ENCODE measurements at regions not wholly inside any gene's neighbourhood (a gene's known extent, or its start where the extent isn't known, plus 50 kb on each side); places are given as distances from the start of the nearest gene placed in this dataset.

- Mint-ChIP-seq H3K27ac (no peak overlapping the region), H3K4me3 (no peak overlapping the region), H3K27me3 (ENCODE audit: low read depth) (no peaks in the 10 kb centered on the region), H3K4me1 (ENCODE audit: low read depth) (no peaks in the 10 kb centered on the region), H3K36me3 (ENCODE audit: low read depth) (no peaks in the 10 kb centered on the region), H3K9me3 (no peaks in the 10 kb centered on the region)
- DNase-seq: no peak
- CTCF ChIA-PET: no interaction called here
- intact Hi-C loops (cut with micrococcal nuclease): no loop called here
These were observed 267.4 kb downstream of the MEIS1 start for GRCh38 chr2:66702301-66702700.

GRCh38 chr2:66704786-66705185, 269.9 kb downstream of the MEIS1 start:
- Mint-ChIP-seq H3K27me3 (ENCODE audit: low read depth) (peaks cover 2% of the 10 kb centered on the region), H3K4me3 (no peak overlapping the region), H3K27ac (no peak overlapping the region), H3K9me3 (no peaks in the 10 kb centered on the region), H3K36me3 (ENCODE audit: low read depth) (no peaks in the 10 kb centered on the region), H3K4me1 (ENCODE audit: low read depth) (no peaks in the 10 kb centered on the region)
- CTCF ChIA-PET: no interaction called here
- intact Hi-C loops (cut with micrococcal nuclease): no loop called here
- no peak for DNase-seq

DNA sequence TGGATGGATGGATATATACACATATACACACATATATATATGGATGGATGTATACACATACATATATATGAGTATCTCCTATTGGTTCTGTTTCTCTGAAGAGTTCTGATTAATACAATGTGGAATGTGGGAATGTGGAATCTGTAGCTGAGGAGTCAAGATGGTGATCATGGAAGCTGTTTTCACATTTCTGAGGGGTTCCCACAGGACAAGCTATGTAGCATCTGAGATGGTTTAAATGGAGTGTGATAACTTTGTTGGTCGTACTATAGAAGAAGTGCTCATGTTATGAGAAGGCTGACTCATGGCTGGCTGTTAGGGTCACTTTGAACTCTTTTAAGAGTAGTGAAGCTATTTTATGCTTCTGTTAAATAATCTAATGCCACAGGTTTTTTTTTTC, 279.7 kb downstream of the MEIS1 start:
- no peaks in the 10 kb centered on the region for H3K4me1 Mint-ChIP-seq (ENCODE audit: low read depth)
- CTCF ChIA-PET: no interaction called here
- H3K36me3 Mint-ChIP-seq (ENCODE audit: low read depth): no peaks in the 10 kb centered on the region

GRCh38 chr2:66717218-66717905, 282.4 kb downstream of the MEIS1 start:
- no peak overlapping the region for H3K27ac Mint-ChIP-seq
- H3K9me3 Mint-ChIP-seq: peaks cover 2% of the 10 kb centered on the region
- DNase-seq: no peak
- H3K4me3 Mint-ChIP-seq: no peak overlapping the region
- CTCF ChIA-PET: no interaction called here
- intact Hi-C loops (cut with micrococcal nuclease): no loop called here
- peaks cover 2% of the 10 kb centered on the region for H3K27me3 Mint-ChIP-seq (ENCODE audit: low read depth)
- H3K36me3 Mint-ChIP-seq (ENCODE audit: low read depth): no peaks in the 10 kb centered on the region
- no peaks in the 10 kb centered on the region for H3K4me1 Mint-ChIP-seq (ENCODE audit: low read depth)

More for the DNA sequence above, 279.7 kb downstream of the MEIS1 start:
- H3K27me3 Mint-ChIP-seq (ENCODE audit: low read depth): peaks cover 2% of the 10 kb centered on the region
- DNase-seq: no peak
- no peaks in the 10 kb centered on the region for H3K9me3 Mint-ChIP-seq
- H3K4me3 Mint-ChIP-seq: no peak overlapping the region
- no peak overlapping the region for H3K27ac Mint-ChIP-seq
- intact Hi-C loops (cut with micrococcal nuclease): no loop called here

GRCh38 chr2:66717973-66718372, 283.0 kb downstream of the MEIS1 start:
- H3K9me3 Mint-ChIP-seq: peaks cover 2% of the 10 kb centered on the region
- DNase-seq: no peak
- H3K4me1 Mint-ChIP-seq (ENCODE audit: low read depth): no peaks in the 10 kb centered on the region
- no peaks in the 10 kb centered on the region for H3K36me3 Mint-ChIP-seq (ENCODE audit: low read depth)
- intact Hi-C loops (cut with micrococcal nuclease): no loop called here
- no peaks in the 10 kb centered on the region for H3K27me3 Mint-ChIP-seq (ENCODE audit: low read depth)
- CTCF ChIA-PET: no interaction called here
- no peak overlapping the region for H3K27ac Mint-ChIP-seq
- H3K4me3 Mint-ChIP-seq: no peak overlapping the region

DNA sequence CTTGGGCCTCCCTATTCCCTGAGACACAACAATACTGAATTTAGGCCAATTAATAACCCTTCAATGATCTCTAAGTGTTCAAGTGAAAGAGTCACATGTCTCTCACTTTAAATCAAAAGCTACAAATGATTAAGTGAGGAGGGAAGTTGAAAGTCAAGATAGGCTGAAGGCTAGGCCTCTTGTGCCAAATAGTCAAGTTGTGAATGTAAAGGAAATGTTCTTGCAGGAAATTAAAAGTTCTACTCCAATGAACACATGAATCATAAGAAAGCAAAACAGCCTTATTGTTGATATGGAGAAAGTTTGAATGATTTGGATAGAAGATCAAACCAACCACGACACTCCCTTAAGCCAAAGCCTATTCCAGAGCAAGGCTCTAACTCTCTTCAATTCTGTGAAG, 286.9 kb downstream of the MEIS1 start:
- intact Hi-C loops (cut with micrococcal nuclease): no loop called here
- Mint-ChIP-seq H3K36me3 (ENCODE audit: low read depth) (no peaks in the 10 kb centered on the region), H3K9me3 (peaks cover 2% of the 10 kb centered on the region), H3K27ac (no peak overlapping the region), H3K4me3 (no peak overlapping the region), H3K4me1 (ENCODE audit: low read depth) (no peaks in the 10 kb centered on the region), H3K27me3 (ENCODE audit: low read depth) (no peaks in the 10 kb centered on the region)
- DNase-seq: no peak
- CTCF ChIA-PET: no interaction called here

- Mint-ChIP-seq H3K4me3 (no peak overlapping the region), H3K9me3 (peaks cover 4% of the 10 kb centered on the region), H3K4me1 (ENCODE audit: low read depth) (no peaks in the 10 kb centered on the region), H3K27ac (no peak overlapping the region), H3K36me3 (ENCODE audit: low read depth) (no peaks in the 10 kb centered on the region), H3K27me3 (ENCODE audit: low read depth) (no peaks in the 10 kb centered on the region)
- CTCF ChIA-PET: no interaction called here
- intact Hi-C loops (cut with micrococcal nuclease): no loop called here
- no peak for DNase-seq
These were observed 289.3 kb downstream of the MEIS1 start for GRCh38 chr2:66724241-66724640.

DNA sequence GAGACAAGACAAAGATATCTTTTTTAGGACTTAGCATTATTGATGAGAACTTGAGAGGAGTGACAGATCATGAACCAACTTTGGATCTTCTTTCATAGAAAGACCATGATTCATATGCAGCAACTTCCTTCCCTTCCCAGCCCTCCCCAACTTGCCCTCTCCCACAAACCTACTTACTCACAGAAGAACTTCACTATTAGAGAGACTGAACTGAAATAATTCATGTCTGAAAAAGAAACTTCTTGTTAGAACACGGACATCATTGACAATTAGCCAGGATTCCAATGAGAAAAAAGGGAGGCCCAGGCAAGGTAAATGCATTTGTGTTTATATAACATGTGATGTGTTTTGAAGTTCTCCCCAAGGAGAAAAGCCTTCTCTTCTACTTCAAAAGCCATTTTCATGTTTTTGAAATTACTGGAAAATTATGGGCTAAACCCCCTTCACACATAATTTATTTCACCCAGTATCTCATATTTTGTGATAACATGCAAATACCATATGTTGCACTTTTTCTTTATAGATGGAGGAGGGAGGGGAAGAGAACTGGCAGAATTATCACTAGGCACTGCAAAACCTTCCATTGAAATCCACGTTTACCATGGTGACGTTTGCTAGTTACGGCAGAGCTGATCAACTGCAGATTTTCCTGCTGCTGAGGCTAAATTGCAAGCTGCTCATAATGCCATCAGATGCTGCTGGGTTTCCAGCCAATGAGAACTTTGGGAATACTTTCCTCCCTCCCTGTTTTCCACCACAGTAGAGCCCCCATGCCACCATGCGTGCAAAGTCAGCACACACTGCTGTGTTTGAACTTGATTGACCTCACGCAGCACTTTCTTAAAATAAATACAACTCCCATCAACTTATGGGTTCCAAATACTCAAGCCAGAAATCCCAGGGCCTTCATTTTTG, 294.7 kb downstream of the MEIS1 start:
- CTCF ChIA-PET: interaction anchor here (0.6 kb wide), 1 partner anchor 467 kb away, joined by 5 read pairs; no protein-coding TSS in a partner anchor
- H3K27me3 Mint-ChIP-seq (ENCODE audit: low read depth): no peaks in the 10 kb centered on the region
- intact Hi-C loops (cut with micrococcal nuclease): no loop called here
- H3K9me3 Mint-ChIP-seq: peaks cover 2% of the 10 kb centered on the region
- no peaks in the 10 kb centered on the region for H3K4me1 Mint-ChIP-seq (ENCODE audit: low read depth)
- no peak overlapping the region for H3K4me3 Mint-ChIP-seq
- no peak overlapping the region for H3K27ac Mint-ChIP-seq
- no peak for DNase-seq
- H3K36me3 Mint-ChIP-seq (ENCODE audit: low read depth): no peaks in the 10 kb centered on the region

GRCh38 chr2:66730441-66730840, 295.5 kb downstream of the MEIS1 start:
- Mint-ChIP-seq H3K9me3 (peaks cover 2% of the 10 kb centered on the region), H3K4me3 (no peak overlapping the region), H3K27ac (no peak overlapping the region), H3K36me3 (ENCODE audit: low read depth) (no peaks in the 10 kb centered on the region), H3K27me3 (ENCODE audit: low read depth) (no peaks in the 10 kb centered on the region), H3K4me1 (ENCODE audit: low read depth) (no peaks in the 10 kb centered on the region)
- intact Hi-C loops (cut with micrococcal nuclease): no loop called here
- no peak for DNase-seq
- CTCF ChIA-PET: no interaction called here

- H3K4me3 Mint-ChIP-seq: no peak overlapping the region
- DNase-seq: no peak
- peaks cover 1% of the 10 kb centered on the region for H3K9me3 Mint-ChIP-seq
- H3K36me3 Mint-ChIP-seq (ENCODE audit: low read depth): no peaks in the 10 kb centered on the region
- H3K27ac Mint-ChIP-seq: no peak overlapping the region
- H3K27me3 Mint-ChIP-seq (ENCODE audit: low read depth): no peaks in the 10 kb centered on the region
- intact Hi-C loops (cut with micrococcal nuclease): no loop called here
- CTCF ChIA-PET: no interaction called here
- no peaks in the 10 kb centered on the region for H3K4me1 Mint-ChIP-seq (ENCODE audit: low read depth)
These were observed 298.6 kb downstream of the MEIS1 start for GRCh38 chr2:66733364-66733999.

DNA sequence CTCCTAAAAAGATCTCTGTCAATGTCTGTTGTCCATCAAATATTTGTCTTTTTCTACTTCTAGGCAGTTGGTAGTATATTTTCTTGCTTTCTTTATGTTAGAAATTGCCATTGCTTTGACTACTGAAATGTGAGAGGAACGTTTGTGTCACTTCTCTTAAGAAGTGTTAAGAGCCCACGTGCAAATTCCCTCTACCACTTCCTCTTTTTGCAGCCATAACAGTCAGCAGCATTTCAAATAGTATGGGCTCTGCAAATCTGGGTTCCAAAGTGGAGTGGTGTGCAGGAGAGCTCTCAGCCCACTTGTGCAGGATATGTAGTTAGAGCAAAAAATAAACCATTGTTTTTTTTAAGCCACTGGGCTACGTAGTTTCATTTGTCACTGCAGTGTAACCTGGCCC, 314.0 kb downstream of the MEIS1 start:
- H3K4me3 Mint-ChIP-seq: no peak overlapping the region
- H3K27me3 Mint-ChIP-seq (ENCODE audit: low read depth): peaks cover 2% of the 10 kb centered on the region
- H3K36me3 Mint-ChIP-seq (ENCODE audit: low read depth): no peaks in the 10 kb centered on the region
- intact Hi-C loops (cut with micrococcal nuclease): no loop called here
- H3K9me3 Mint-ChIP-seq: peaks cover 2% of the 10 kb centered on the region
- H3K27ac Mint-ChIP-seq: no peak overlapping the region
- CTCF ChIA-PET: no interaction called here
- H3K4me1 Mint-ChIP-seq (ENCODE audit: low read depth): no peaks in the 10 kb centered on the region
- no peak for DNase-seq

DNA sequence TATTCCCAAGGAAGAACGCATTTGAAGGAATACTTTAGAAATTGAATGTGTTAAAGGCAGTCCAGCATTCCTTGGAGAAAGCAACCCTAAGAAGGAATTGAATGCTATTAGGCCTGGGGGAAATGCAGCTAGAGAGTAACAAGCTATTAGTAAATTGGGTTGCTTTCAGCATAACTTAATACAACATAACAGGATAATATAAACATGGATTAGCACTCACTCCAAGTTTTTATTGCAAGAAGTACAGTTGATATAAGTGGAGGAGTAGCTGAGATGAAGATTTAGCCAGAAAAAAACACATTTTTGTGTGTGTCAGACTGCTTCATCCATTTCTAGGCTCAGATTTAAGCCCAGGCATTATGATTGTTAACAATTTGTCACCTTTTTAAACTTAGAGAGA, 314.6 kb downstream of the MEIS1 start:
- intact Hi-C loops (cut with micrococcal nuclease): no loop called here
- no peak for DNase-seq
- Mint-ChIP-seq H3K4me3 (no peak overlapping the region), H3K36me3 (ENCODE audit: low read depth) (no peaks in the 10 kb centered on the region), H3K9me3 (peaks cover 2% of the 10 kb centered on the region), H3K27me3 (ENCODE audit: low read depth) (peaks cover 2% of the 10 kb centered on the region), H3K27ac (no peak overlapping the region), H3K4me1 (ENCODE audit: low read depth) (no peaks in the 10 kb centered on the region)
- CTCF ChIA-PET: no interaction called here

DNA sequence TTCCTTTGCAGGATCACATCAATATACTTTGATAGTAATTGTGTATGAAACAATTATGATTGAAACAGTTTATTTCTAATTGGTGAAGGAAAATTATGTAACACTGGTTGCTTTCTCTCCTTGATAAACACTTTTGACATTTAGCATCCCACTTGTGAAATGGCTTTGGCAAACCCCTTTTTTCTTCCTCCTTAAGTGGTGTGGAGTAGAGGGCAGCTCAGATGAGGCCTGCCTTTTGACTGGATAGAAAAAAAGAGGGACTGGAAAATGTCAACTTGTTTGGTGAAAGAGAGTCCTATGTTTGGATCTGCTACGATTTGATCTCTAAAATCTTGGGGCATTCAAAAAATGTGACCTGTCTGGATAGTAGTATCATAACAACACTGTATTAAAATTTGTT, 318.3 kb downstream of the MEIS1 start:
- Mint-ChIP-seq H3K4me1 (ENCODE audit: low read depth) (no peaks in the 10 kb centered on the region), H3K27ac (no peak overlapping the region), H3K4me3 (no peak overlapping the region), H3K36me3 (ENCODE audit: low read depth) (no peaks in the 10 kb centered on the region), H3K27me3 (ENCODE audit: low read depth) (no peaks in the 10 kb centered on the region), H3K9me3 (peaks cover 2% of the 10 kb centered on the region)
- CTCF ChIA-PET: no interaction called here
- intact Hi-C loops (cut with micrococcal nuclease): no loop called here
- no peak for DNase-seq
